Stimulated activated effector memory CD8-positive, alpha-beta T cell treated with anti-CD3 and anti-CD28 coated beads, Interleukin-12 subunit alpha, Interleukin-12 subunit beta, amount 100 ng/mL, for 72 hours (primary cell): ENCODE measurements at regions not wholly inside any gene's neighbourhood (a gene's known extent, or its start where the extent isn't known, plus 50 kb on each side); places are given as distances from the start of the nearest gene placed in this dataset.

Experiments
- ATAC-seq: fragments of 150-1000 bp; cut with Tn5 transposase; 2 replicates; pipeline ENCODE4 v1.10.0; 2021
- DNase-seq, 2 donors: peaks; one replicate each; pipeline ENCODE4 v3.0.0; 2021 to 2022; ENCODE audit warnings: low spot score in 2 of 2
- H3K27ac Mint-ChIP-seq: one replicate; pipeline ENCODE4 v1.8.0; 2022; ENCODE audit warnings: mild to moderate bottlenecking, mixed read lengths
- H3K36me3 Mint-ChIP-seq: one replicate; pipeline ENCODE4 v1.8.0; 2022; ENCODE audit warnings: mild to moderate bottlenecking, mixed read lengths
- H3K4me1 Mint-ChIP-seq: one replicate; pipeline ENCODE4 v1.8.0; 2022; ENCODE audit warnings: mixed read lengths
- H3K4me3 Mint-ChIP-seq: one replicate; pipeline ENCODE4 v1.8.0; 2022; ENCODE audit warnings: mild to moderate bottlenecking, mixed read lengths
- H3K9me3 Mint-ChIP-seq: one replicate; pipeline ENCODE4 v1.8.0; 2022; ENCODE audit warnings: mixed read lengths

GRCh38 chr14:83197271-83197670 is 1663.6 kb upstream of the SEL1L start:
- no peak for DNase-seq
- no peak overlapping the region for H3K4me3 Mint-ChIP-seq
- no peak for ATAC-seq
- H3K4me1 Mint-ChIP-seq = no peaks in the 10 kb centered on the region
- peaks cover 15% of the 10 kb centered on the region for H3K9me3 Mint-ChIP-seq
- H3K27ac Mint-ChIP-seq = no peak overlapping the region
- H3K36me3 Mint-ChIP-seq = no peaks in the 10 kb centered on the region

- no peak for ATAC-seq
- Mint-ChIP-seq H3K27ac (no peak overlapping the region), H3K9me3 (peaks cover 2% of the 10 kb centered on the region), H3K4me3 (no peak overlapping the region), H3K4me1 (no peaks in the 10 kb centered on the region), H3K36me3 (no peaks in the 10 kb centered on the region)
- DNase-seq = no peak
Measured at GRCh38 chr14:83207550-83207949, 1673.9 kb upstream of the SEL1L start.

GRCh38 chr14:83208341-83208740 is 1674.7 kb upstream of the SEL1L start:
- no peak overlapping the region for H3K4me3 Mint-ChIP-seq
- H3K27ac Mint-ChIP-seq = no peak overlapping the region
- ATAC-seq (no peak), DNase-seq (no peak)
- no peaks in the 10 kb centered on the region for H3K36me3 Mint-ChIP-seq
- no peaks in the 10 kb centered on the region for H3K4me1 Mint-ChIP-seq
- H3K9me3 Mint-ChIP-seq = peaks cover 7% of the 10 kb centered on the region

GRCh38 chr14:83217492-83217891 is 1683.8 kb upstream of the SEL1L start:
- DNase-seq (no peak), ATAC-seq (no peak)
- H3K4me3 Mint-ChIP-seq = no peak overlapping the region
- no peak overlapping the region for H3K27ac Mint-ChIP-seq
- H3K9me3 Mint-ChIP-seq = peaks cover 43% of the 10 kb centered on the region
- H3K4me1 Mint-ChIP-seq = no peaks in the 10 kb centered on the region
- no peaks in the 10 kb centered on the region for H3K36me3 Mint-ChIP-seq

- no peak for ATAC-seq
- DNase-seq = no peak
- H3K27ac Mint-ChIP-seq = no peak overlapping the region
- H3K4me3 Mint-ChIP-seq = no peak overlapping the region
- H3K4me1 Mint-ChIP-seq = no peaks in the 10 kb centered on the region
- peaks cover 13% of the 10 kb centered on the region for H3K9me3 Mint-ChIP-seq
- H3K36me3 Mint-ChIP-seq = no peaks in the 10 kb centered on the region
Measured at GRCh38 chr14:83247924-83248639, 1714.4 kb upstream of the SEL1L start.

GRCh38 chr14:83251402-83251801 is 1717.7 kb upstream of the SEL1L start:
- Mint-ChIP-seq H3K36me3 (no peaks in the 10 kb centered on the region), H3K4me1 (no peaks in the 10 kb centered on the region), H3K9me3 (peaks cover 10% of the 10 kb centered on the region), H3K4me3 (no peak overlapping the region), H3K27ac (no peak overlapping the region)
- no peak for ATAC-seq
- DNase-seq = no peak

GRCh38 chr14:83253870-83254269 is 1720.2 kb upstream of the SEL1L start:
- Mint-ChIP-seq H3K4me1 (no peaks in the 10 kb centered on the region), H3K9me3 (peaks cover 7% of the 10 kb centered on the region), H3K4me3 (no peak overlapping the region), H3K27ac (no peak overlapping the region), H3K36me3 (no peaks in the 10 kb centered on the region)
- ATAC-seq (no peak), DNase-seq (no peak)

GRCh38 chr14:83255015-83255726 is 1721.5 kb upstream of the SEL1L start:
- no peaks in the 10 kb centered on the region for H3K36me3 Mint-ChIP-seq
- ATAC-seq (no peak), DNase-seq (no peak)
- no peaks in the 10 kb centered on the region for H3K4me1 Mint-ChIP-seq
- H3K4me3 Mint-ChIP-seq = no peak overlapping the region
- H3K9me3 Mint-ChIP-seq = peaks cover 7% of the 10 kb centered on the region
- H3K27ac Mint-ChIP-seq = no peak overlapping the region

GRCh38 chr14:83255727-83256090 is 1722.1 kb upstream of the SEL1L start:
- Mint-ChIP-seq H3K36me3 (no peaks in the 10 kb centered on the region), H3K4me3 (no peak overlapping the region), H3K27ac (no peak overlapping the region), H3K4me1 (no peaks in the 10 kb centered on the region), H3K9me3 (peaks cover 7% of the 10 kb centered on the region)
- ATAC-seq (no peak), DNase-seq (no peak)

GRCh38 chr14:83257466-83258439 is 1724.1 kb upstream of the SEL1L start:
- no peak for DNase-seq
- no peak overlapping the region for H3K27ac Mint-ChIP-seq
- H3K36me3 Mint-ChIP-seq = no peaks in the 10 kb centered on the region
- ATAC-seq = no peak
- no peak overlapping the region for H3K4me3 Mint-ChIP-seq
- H3K9me3 Mint-ChIP-seq = peaks cover 4% of the 10 kb centered on the region
- no peaks in the 10 kb centered on the region for H3K4me1 Mint-ChIP-seq

GRCh38 chr14:83260751-83261150 is 1727.1 kb upstream of the SEL1L start:
- no peak for ATAC-seq
- no peak overlapping the region for H3K27ac Mint-ChIP-seq
- peaks cover 5% of the 10 kb centered on the region for H3K9me3 Mint-ChIP-seq

GRCh38 chr14:83269583-83269982 is 1735.9 kb upstream of the SEL1L start:
- Mint-ChIP-seq H3K36me3 (no peaks in the 10 kb centered on the region), H3K4me1 (no peaks in the 10 kb centered on the region), H3K4me3 (no peak overlapping the region), H3K27ac (no peak overlapping the region), H3K9me3 (peaks cover 13% of the 10 kb centered on the region)
- DNase-seq (no peak), ATAC-seq (no peak)

More at GRCh38 chr14:83260751-83261150, 1727.1 kb upstream of the SEL1L start:
- Mint-ChIP-seq H3K4me1 (no peaks in the 10 kb centered on the region), H3K4me3 (no peak overlapping the region), H3K36me3 (no peaks in the 10 kb centered on the region)
- DNase-seq = no peak

GRCh38 chr14:83271663-83272062 is 1738.0 kb upstream of the SEL1L start:
- no peaks in the 10 kb centered on the region for H3K4me1 Mint-ChIP-seq
- H3K9me3 Mint-ChIP-seq = peaks cover 26% of the 10 kb centered on the region
- no peaks in the 10 kb centered on the region for H3K36me3 Mint-ChIP-seq
- DNase-seq (no peak), ATAC-seq (no peak)
- H3K27ac Mint-ChIP-seq = no peak overlapping the region
- H3K4me3 Mint-ChIP-seq = no peak overlapping the region

GRCh38 chr14:83280719-83281118 is 1747.1 kb upstream of the SEL1L start:
- ATAC-seq = no peak
- DNase-seq = no peak

GRCh38 chr14:83282706-83283105 is 1749.1 kb upstream of the SEL1L start:
- H3K36me3 Mint-ChIP-seq = no peaks in the 10 kb centered on the region
- ATAC-seq (no peak), DNase-seq (no peak)
- H3K4me1 Mint-ChIP-seq = no peaks in the 10 kb centered on the region
- H3K9me3 Mint-ChIP-seq = peaks cover 18% of the 10 kb centered on the region
- no peak overlapping the region for H3K27ac Mint-ChIP-seq
- H3K4me3 Mint-ChIP-seq = no peak overlapping the region

More at GRCh38 chr14:83280719-83281118, 1747.1 kb upstream of the SEL1L start:
- no peak overlapping the region for H3K4me3 Mint-ChIP-seq
- no peak overlapping the region for H3K27ac Mint-ChIP-seq
- peaks cover 31% of the 10 kb centered on the region for H3K9me3 Mint-ChIP-seq
- H3K36me3 Mint-ChIP-seq = no peaks in the 10 kb centered on the region
- H3K4me1 Mint-ChIP-seq = no peaks in the 10 kb centered on the region
